ENCODE measurements at regions not wholly inside any gene's neighbourhood (a gene's known extent, or its start where the extent isn't known, plus 50 kb on each side); places are given as distances from the start of the nearest gene placed in this dataset.

DNA sequence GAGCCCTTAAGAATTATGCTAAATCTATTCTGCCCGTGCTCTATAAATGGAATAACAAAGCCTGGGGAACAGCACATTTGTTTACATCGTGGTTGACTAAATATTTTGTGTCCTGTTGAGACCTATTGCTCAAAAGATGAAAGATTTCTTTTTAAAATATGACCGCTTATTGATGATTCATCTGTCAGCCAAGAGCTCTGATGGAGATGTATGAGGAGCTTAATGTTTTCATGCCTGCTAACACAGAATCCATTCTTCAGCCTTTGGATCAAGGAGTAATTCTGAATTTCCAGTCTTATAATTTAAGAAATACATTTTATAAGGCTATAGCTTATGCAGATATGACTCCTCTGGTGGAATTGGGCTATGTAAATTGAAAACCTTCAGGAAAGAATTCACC, 271.3 kb upstream of the FAT4 start:
- Histone ChIP-seq H2AK9ac (replicated peaks; ENCODE audit: low read depth, low read length, poor library complexity) (no peak overlapping the region), H2BK15ac (ENCODE audit: low read depth, low read length) (no peak overlapping the region), H3K23ac (ENCODE audit: low read depth, low read length) (no peak overlapping the region), H3K79me1 (ENCODE audit: low read depth in 1 of 2, low read length in 2 of 2) (no peaks in the 10 kb centered on the region), H3K9me1 (ENCODE audit: insufficient read depth, low read length) (no peaks in the 10 kb centered on the region), H3K18ac (ENCODE audit: low read depth, low read length) (no peak overlapping the region), H3K4me2 (ENCODE audit: low read depth, low read length) (no peak overlapping the region), H3K27ac (ENCODE audit: insufficient read depth, low read length) (no peak overlapping the region), H3K4ac (ENCODE audit: low read depth, low read length) (no peak overlapping the region), H3K14ac (replicated peaks; ENCODE audit: low read depth, low read length) (no peak overlapping the region), H3K56ac (ENCODE audit: extremely low read depth, insufficient read depth, low read length) (no peak overlapping the region), H4K91ac (ENCODE audit: insufficient read depth, low read depth, low read length) (no peak overlapping the region), H2AK5ac (ENCODE audit: low read depth, low read length) (no peak overlapping the region), H2BK20ac (ENCODE audit: low read depth, low read length) (no peak overlapping the region), H4K8ac (ENCODE audit: low read depth in 2 of 2, low read length in 2 of 2) (no peak overlapping the region), H2BK120ac (ENCODE audit: low read depth, low read length) (no peak overlapping the region), H3K4me3 (ENCODE audit: insufficient read depth, low read depth, low read length) (no peak overlapping the region), H3K27me3 (ENCODE audit: control insufficient read depth, insufficient read depth, low read length) (no peaks in the 10 kb centered on the region), H4K5ac (ENCODE audit: low read depth, low read length) (no peak overlapping the region), H3K4me1 (ENCODE audit: control insufficient read depth, insufficient read depth, low read length) (no peaks in the 10 kb centered on the region), H2BK5ac (ENCODE audit: low read depth, low read length, poor library complexity, severe bottlenecking) (no peak overlapping the region), H3K36me3 (ENCODE audit: control insufficient read depth, insufficient read depth, low read length) (no peaks in the 10 kb centered on the region), H2AFZ (replicated peaks; ENCODE audit: low read length, poor library complexity) (no peak overlapping the region), H4K20me1 (ENCODE audit: insufficient read depth, low read length) (no peaks in the 10 kb centered on the region), H3K9ac (ENCODE audit: low read depth, low read length) (no peak overlapping the region), H3K9me3 (ENCODE audit: control insufficient read depth, insufficient read depth, low read length) (no peaks in the 10 kb centered on the region)
- TF ChIP-seq RAD21 (IDR thresholded peaks at IDR 0.05; ENCODE audit: low read length) (no peak), FOS (IDR thresholded peaks at IDR 0.05; ENCODE audit: low read depth, low read length) (no peak), CEBPB (IDR thresholded peaks at IDR 0.05; ENCODE audit: low read depth, low read length) (no peak), RCOR1 (IDR thresholded peaks at IDR 0.05; ENCODE audit: insufficient replicate concordance, low read length) (no peak), MAFK (IDR thresholded peaks at IDR 0.05; ENCODE audit: low read depth, low read length) (no peak), RFX5 (IDR thresholded peaks at IDR 0.05; ENCODE audit: low read depth, low read length) (no peak), BHLHE40 (IDR thresholded peaks at IDR 0.05; ENCODE audit: low read depth, low read length) (no peak), NFE2L2 (IDR thresholded peaks at IDR 0.05; ENCODE audit: low read depth, low read length) (no peak), CHD1 (IDR thresholded peaks at IDR 0.05; ENCODE audit: low read depth, low read length) (no peak), MXI1 (IDR thresholded peaks at IDR 0.05; ENCODE audit: borderline replicate concordance, low read depth, low read length) (no peak), SMC3 (IDR thresholded peaks at IDR 0.05; ENCODE audit: low read depth, low read length) (no peak)
- TF ChIP-seq, protein P1, sequence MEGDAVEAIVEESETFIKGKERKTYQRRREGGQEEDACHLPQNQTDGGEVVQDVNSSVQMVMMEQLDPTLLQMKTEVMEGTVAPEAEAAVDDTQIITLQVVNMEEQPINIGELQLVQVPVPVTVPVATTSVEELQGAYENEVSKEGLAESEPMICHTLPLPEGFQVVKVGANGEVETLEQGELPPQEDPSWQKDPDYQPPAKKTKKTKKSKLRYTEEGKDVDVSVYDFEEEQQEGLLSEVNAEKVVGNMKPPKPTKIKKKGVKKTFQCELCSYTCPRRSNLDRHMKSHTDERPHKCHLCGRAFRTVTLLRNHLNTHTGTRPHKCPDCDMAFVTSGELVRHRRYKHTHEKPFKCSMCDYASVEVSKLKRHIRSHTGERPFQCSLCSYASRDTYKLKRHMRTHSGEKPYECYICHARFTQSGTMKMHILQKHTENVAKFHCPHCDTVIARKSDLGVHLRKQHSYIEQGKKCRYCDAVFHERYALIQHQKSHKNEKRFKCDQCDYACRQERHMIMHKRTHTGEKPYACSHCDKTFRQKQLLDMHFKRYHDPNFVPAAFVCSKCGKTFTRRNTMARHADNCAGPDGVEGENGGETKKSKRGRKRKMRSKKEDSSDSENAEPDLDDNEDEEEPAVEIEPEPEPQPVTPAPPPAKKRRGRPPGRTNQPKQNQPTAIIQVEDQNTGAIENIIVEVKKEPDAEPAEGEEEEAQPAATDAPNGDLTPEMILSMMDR (conservative IDR thresholded peaks at IDR 0.05; ENCODE audit: low read depth, low read length), result no peak
- TF ChIP-seq, protein P2, sequence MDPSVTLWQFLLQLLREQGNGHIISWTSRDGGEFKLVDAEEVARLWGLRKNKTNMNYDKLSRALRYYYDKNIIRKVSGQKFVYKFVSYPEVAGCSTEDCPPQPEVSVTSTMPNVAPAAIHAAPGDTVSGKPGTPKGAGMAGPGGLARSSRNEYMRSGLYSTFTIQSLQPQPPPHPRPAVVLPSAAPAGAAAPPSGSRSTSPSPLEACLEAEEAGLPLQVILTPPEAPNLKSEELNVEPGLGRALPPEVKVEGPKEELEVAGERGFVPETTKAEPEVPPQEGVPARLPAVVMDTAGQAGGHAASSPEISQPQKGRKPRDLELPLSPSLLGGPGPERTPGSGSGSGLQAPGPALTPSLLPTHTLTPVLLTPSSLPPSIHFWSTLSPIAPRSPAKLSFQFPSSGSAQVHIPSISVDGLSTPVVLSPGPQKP (IDR thresholded peaks at IDR 0.05; ENCODE audit: borderline replicate concordance, low read depth, low read length), result no peak
- TF ChIP-seq, protein P3, sequence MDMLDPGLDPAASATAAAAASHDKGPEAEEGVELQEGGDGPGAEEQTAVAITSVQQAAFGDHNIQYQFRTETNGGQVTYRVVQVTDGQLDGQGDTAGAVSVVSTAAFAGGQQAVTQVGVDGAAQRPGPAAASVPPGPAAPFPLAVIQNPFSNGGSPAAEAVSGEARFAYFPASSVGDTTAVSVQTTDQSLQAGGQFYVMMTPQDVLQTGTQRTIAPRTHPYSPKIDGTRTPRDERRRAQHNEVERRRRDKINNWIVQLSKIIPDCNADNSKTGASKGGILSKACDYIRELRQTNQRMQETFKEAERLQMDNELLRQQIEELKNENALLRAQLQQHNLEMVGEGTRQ (IDR thresholded peaks at IDR 0.05; ENCODE audit: low read depth, low read length), result no peak
- dilution Hi-C loops (cut with HindIII; ENCODE audit: low sequenced_read_pairs, unreplicated experiment) (no loop called here), in situ Hi-C loops (cut with MboI; ENCODE audit: low sequenced_read_pairs) (no loop called here), intact Hi-C loops (cut with micrococcal nuclease) (loop anchor here (10.0 kb wide), 1 partner anchor 709 kb away; no protein-coding TSS in a partner anchor)
- DNase-seq, result no peak
- no TSS peak for BruUV-seq (replicated peaks)
- CTCF ChIA-PET, result no interaction called here
- POLR2A ChIA-PET (ENCODE audit: unreplicated experiment), result no interaction called here
- no peak for ATAC-seq (ENCODE audit: low read depth)
- no CpG with 5 or more reads among the region's 3 CpGs for WGBS, 2 experiments (ENCODE audit: extremely low coverage in 2 of 2, insufficient read length in 1 of 2)

All from IMR-90 (cell line).